ENCODE measurements at regions not wholly inside any gene's neighbourhood (a gene's known extent, or its start where the extent isn't known, plus 50 kb on each side); places are given as distances from the start of the nearest gene placed in this dataset.
A peak's percentile ranks its signal among the peaks of the same experiment; 100 is the strongest.

DNA sequence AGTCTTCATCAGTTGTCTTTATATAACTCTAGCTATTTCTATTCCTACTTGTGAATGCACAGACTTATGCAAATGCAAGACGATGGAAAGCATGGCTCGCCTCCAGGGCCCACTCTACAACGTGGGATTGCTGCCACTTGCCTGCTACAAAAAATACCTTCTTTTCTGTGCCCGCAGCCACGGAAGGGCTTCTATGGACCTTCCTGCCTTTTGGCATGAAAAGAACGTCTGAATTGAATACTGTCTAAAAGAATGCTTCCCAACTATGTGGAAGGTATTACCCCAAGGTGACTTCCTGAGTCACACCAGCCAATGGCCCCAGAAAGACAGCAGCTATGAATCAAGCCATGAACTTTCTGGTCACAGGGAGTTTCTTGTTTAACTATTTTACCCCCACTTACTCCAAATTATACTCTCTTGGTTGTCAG is 261.2 kb downstream of the HIVEP2 start:
- H3K4me3 Mint-ChIP-seq = no peak overlapping the region

DNA sequence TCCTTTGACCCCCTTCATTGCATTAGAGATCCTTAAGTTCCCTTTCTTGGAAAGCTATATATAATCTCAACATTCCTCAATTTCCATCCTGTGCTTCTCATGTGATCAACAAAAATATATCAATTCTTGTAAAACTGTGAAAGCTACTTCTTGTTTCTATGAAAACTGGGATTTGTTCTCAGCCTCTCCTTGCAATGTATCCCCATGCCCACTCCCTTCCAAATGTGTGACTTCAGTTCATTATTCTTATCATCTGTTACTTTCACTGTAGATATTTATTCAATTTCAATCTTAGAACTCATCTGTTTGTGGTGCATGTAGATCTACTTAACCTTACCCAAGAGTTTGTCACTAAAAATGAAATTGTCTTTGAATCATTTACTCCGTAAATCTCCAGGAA is 260.6 kb downstream of the HIVEP2 start:
- H3K27ac Mint-ChIP-seq = no peak overlapping the region
- no peak overlapping the region for H3K4me3 Mint-ChIP-seq
- peaks cover 0 to 5% (median 0%) of the 10 kb centered on the region in 3 donors for H3K27me3 Mint-ChIP-seq
- ATAC-seq (ENCODE audit: low read depth in 2 of 2) = no peak
- no peaks in the 10 kb centered on the region for H3K9me3 Mint-ChIP-seq
- no peaks in the 10 kb centered on the region for H3K36me3 Mint-ChIP-seq
- peaks cover 0 to 2% (median 0%) of the 10 kb centered on the region in 3 donors for H3K4me1 Mint-ChIP-seq
- no peak for DNase-seq

More for the DNA sequence above, 261.2 kb downstream of the HIVEP2 start:
- peaks cover 0 to 7% (median 3%) of the 10 kb centered on the region in 3 donors for H3K27me3 Mint-ChIP-seq
- no peak for DNase-seq
- H3K27ac Mint-ChIP-seq = peak overlapping the region in 1 of 6 donors; percentile 27
- no peaks in the 10 kb centered on the region for H3K9me3 Mint-ChIP-seq
- no peak for ATAC-seq (ENCODE audit: low read depth in 2 of 2)
- H3K4me1 Mint-ChIP-seq = peaks cover 0 to 2% (median 0%) of the 10 kb centered on the region in 3 donors
- H3K36me3 Mint-ChIP-seq = no peaks in the 10 kb centered on the region

DNA sequence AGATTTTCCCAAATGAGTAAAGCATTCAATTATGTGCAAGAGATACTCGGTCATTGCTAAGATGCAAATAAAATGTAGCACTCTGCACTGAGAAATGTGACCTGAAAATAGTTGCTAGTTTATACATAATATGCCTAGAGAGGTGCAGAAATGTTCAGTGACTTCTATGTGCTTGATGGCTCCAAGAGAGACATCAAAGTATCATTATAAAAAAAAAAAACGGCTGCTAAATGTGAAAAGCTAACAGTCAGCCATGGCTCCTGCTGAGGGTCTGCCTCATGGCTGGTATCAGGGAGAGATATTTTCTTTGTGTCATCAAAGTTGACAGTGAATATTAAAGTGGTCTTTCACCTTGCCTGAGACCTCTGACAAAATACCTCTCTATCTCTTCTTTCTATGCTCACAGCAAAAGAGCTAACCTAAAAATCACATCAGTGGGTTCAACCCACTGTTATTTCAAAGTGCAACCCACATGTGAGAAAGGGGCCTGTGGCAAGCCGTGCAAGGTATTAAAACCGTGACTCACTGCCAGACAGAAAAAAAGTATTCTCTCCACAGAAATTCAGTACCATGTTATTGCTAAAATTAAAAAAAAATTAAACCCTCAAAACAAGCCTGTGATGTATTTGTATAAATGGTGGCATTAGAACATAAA is 259.0 kb downstream of the HIVEP2 start:
- no peak overlapping the region for H3K4me3 Mint-ChIP-seq

DNA sequence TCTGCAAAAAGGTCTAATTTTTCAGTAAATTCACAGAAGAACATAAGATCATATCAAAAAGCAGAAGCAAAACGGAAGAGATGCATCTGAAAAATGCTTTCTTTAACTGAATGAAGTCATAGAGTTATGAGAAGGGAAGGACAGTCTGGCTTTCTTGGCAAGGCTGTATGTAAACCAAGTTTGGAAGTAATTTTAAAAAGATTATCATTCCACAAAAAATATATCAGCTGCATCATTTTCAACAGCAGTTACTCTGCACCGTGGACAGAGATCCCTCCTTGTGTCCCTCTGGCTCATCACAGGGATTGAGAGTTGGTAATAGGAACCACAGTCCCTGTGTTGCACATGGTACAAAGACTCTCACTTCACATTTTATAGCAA is 258.5 kb downstream of the HIVEP2 start:
- Mint-ChIP-seq H3K27me3 (peaks cover 0 to 5% (median 0%) of the 10 kb centered on the region in 3 donors), H3K4me1 (no peaks in the 10 kb centered on the region), H3K36me3 (no peaks in the 10 kb centered on the region), H3K27ac (no peak overlapping the region), H3K4me3 (no peak overlapping the region), H3K9me3 (no peaks in the 10 kb centered on the region)
- DNase-seq = no peak
- no peak for ATAC-seq (ENCODE audit: low read depth in 2 of 2)

More for the DNA sequence above, 259.0 kb downstream of the HIVEP2 start:
- Mint-ChIP-seq H3K9me3 (no peaks in the 10 kb centered on the region), H3K27me3 (peaks cover 0 to 5% (median 0%) of the 10 kb centered on the region in 3 donors), H3K27ac (no peak overlapping the region), H3K4me1 (no peaks in the 10 kb centered on the region), H3K36me3 (no peaks in the 10 kb centered on the region)
- no peak for DNase-seq
- ATAC-seq (ENCODE audit: low read depth in 2 of 2) = no peak

DNA sequence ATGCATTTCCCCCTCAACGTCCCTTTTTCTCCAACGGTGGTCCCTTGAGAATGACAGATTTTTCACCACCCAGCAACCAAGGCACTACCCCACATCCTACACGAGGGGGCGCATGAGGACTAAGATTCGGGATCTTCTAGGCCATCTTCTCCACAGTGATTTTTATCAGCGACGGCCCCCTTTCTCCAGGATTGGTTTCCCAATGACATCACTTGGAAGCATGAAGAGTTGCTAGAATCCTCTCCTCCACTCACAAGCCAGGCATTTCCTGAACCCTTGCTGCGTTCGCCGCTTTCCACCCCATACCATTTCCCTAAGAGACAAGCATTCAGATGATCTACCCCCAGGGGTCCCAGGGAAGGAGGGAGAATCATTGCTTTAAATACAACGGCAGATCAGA is 252.0 kb downstream of the HIVEP2 start:
- ATAC-seq (ENCODE audit: low read depth in 2 of 2) = peak; percentile 68 to 85
- DNase-seq = peak; percentile 60
- H3K4me3 Mint-ChIP-seq = no peak overlapping the region
- H3K27me3 Mint-ChIP-seq = peaks cover 0 to 5% (median 0%) of the 10 kb centered on the region in 3 donors
- peaks cover 7 to 10% (median 9%) of the 10 kb centered on the region in 3 donors for H3K4me1 Mint-ChIP-seq
- no peaks in the 10 kb centered on the region for H3K36me3 Mint-ChIP-seq
- H3K9me3 Mint-ChIP-seq = no peaks in the 10 kb centered on the region
- peak overlapping the region in 4 of 6 donors; percentile 21 to 82 (median 24) for H3K27ac Mint-ChIP-seq

DNA sequence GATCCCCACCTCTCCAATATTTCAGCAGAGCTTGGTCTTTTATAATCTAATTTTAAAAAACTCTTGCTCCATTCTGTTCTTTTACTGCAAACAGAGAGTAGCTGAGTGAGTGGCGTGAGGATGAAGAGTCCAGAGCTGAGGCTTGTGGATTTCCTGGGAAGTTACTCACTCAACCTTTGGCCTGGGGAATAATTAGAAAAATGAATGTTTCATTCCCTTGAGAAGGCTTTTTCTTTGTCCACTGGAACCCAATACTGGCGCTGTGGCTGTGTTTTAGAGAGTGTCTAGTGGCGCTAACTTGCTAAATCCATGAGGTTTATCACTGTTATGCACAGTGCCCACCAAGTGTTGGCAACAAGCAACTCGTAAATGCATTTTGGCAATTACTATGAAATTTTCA is 251.5 kb downstream of the HIVEP2 start:
- H3K4me1 Mint-ChIP-seq = peaks cover 7 to 10% (median 9%) of the 10 kb centered on the region in 3 donors
- H3K4me3 Mint-ChIP-seq = no peak overlapping the region
- H3K9me3 Mint-ChIP-seq = no peaks in the 10 kb centered on the region
- H3K36me3 Mint-ChIP-seq = no peaks in the 10 kb centered on the region
- ATAC-seq (ENCODE audit: low read depth in 2 of 2) = no peak
- H3K27ac Mint-ChIP-seq = peak overlapping the region in 2 of 6 donors; percentile 25 to 84
- DNase-seq = no peak
- H3K27me3 Mint-ChIP-seq = peaks cover 0 to 5% (median 0%) of the 10 kb centered on the region in 3 donors

DNA sequence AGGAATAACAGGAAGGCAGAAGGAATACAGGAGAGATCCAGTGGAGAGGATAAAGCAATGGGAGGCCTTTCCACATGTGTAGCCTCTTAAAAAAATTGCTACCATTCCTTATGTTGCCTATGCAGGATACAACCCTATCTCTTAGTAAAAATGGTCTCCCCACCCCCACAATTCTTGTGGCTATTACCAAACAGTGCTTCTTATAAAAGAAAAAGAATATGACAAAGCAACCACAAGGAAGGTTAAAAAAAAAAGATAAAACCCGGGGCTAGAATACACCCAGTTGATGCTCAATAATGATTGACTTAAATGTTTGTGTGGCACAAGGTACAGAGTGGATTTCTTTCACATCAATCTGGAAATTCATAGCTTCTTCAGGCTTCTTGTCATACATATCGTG is 250.9 kb downstream of the HIVEP2 start:
- peaks cover 0 to 5% (median 0%) of the 10 kb centered on the region in 3 donors for H3K27me3 Mint-ChIP-seq
- no peak for DNase-seq

DNA sequence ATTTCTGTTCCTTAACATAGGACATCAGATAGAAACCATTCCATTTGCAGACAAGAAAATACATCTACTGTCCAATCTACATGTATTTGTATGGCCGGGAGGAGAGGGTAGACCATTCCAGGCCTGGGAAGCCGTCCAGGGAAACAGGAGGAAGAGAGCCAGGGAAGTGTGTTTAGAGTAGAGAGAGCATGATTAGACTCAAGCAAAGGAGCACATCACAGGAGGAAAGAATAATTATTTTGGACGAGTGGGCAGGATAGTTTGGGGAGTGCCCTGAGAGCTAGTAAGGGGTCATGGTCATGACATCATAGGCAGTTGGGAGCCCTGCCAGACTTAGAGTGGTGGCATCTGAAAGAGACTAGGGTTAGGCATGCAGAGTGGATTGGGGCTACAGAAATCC is 250.0 kb downstream of the HIVEP2 start:
- no peaks in the 10 kb centered on the region for H3K9me3 Mint-ChIP-seq
- peaks cover 0 to 5% (median 0%) of the 10 kb centered on the region in 3 donors for H3K27me3 Mint-ChIP-seq
- H3K4me3 Mint-ChIP-seq = no peak overlapping the region
- peaks cover 9 to 21% (median 15%) of the 10 kb centered on the region in 3 donors for H3K4me1 Mint-ChIP-seq
- H3K27ac Mint-ChIP-seq = peak overlapping the region in 1 of 6 donors; percentile 89
- DNase-seq (no peak), ATAC-seq (ENCODE audit: low read depth in 2 of 2) (no peak)
- H3K36me3 Mint-ChIP-seq = no peaks in the 10 kb centered on the region

More for the DNA sequence above, 250.9 kb downstream of the HIVEP2 start:
- Mint-ChIP-seq H3K36me3 (no peaks in the 10 kb centered on the region), H3K4me3 (no peak overlapping the region), H3K4me1 (peaks cover 7 to 12% (median 11%) of the 10 kb centered on the region in 3 donors), H3K27ac (peak overlapping the region in 1 of 6 donors; percentile 84), H3K9me3 (no peaks in the 10 kb centered on the region)
- ATAC-seq (ENCODE audit: low read depth in 2 of 2) = no peak

DNA sequence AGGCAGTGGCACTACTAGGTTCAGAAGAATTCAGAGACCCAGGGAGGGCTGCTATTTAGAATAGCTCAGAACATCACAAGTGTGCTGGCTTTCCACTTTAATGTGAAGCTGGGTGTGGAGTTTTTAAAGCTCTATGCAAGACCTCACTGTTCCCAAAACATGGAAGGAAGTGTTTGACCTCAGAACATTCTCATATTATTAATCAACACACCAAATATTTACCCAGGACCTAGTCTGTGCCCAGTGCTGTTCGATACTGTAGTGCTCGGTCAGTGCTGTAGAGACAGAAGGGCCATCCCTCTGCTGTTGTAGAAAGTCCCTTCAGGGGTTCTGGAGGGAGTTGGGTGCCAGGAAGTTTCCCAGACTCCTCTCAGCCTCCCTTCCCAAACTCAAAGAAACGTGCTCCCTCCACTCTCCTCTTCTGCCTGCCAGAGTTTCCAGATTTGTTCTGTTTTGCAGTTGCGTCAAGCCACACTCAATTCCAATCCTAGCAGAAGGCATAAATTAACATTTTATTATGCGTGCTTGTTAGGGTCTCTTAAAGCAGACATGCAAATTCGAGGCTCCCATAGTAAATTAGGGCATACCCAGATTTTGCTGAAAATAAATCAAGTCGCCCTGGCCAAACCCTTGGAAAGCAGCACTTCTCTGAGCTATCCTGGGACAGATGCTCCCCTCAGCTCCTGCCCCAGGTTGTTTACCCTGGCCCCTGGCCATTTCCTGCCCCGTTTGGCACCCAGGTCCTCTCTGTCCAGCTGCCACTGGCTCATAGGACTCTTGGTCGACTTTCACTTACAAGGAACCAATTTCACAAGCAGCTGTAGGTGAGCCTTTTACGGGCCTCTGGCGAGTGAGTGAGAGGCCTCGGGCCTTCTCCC is 248.6 kb downstream of the HIVEP2 start:
- no peak for ATAC-seq (ENCODE audit: low read depth in 2 of 2)
- peaks cover 13 to 24% (median 23%) of the 10 kb centered on the region in 3 donors for H3K4me1 Mint-ChIP-seq
- H3K9me3 Mint-ChIP-seq = no peaks in the 10 kb centered on the region
- H3K36me3 Mint-ChIP-seq = no peaks in the 10 kb centered on the region
- H3K4me3 Mint-ChIP-seq = no peak overlapping the region
- DNase-seq = no peak
- H3K27ac Mint-ChIP-seq = peak overlapping the region in 1 of 6 donors; percentile 28
- peaks cover 0 to 5% (median 0%) of the 10 kb centered on the region in 3 donors for H3K27me3 Mint-ChIP-seq

DNA sequence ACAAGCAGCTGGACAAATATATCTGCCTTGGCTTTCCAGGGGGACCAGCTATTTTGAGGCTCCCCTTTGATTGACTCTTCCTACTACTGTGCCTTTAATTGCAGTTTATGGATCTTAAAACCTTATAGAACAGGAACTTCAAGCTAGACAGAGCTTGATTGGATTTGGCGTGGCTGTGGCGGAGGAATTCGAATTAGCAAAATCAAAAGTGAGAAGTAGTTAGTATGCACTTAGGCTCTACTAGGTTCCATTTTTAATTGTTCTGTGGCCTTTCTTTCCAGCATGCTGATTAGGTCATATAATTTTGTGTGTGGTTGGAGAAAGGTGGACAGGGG is 248.0 kb downstream of the HIVEP2 start:
- H3K27ac Mint-ChIP-seq = no peak overlapping the region
- ATAC-seq (ENCODE audit: low read depth in 2 of 2) (no peak), DNase-seq (no peak)

DNA sequence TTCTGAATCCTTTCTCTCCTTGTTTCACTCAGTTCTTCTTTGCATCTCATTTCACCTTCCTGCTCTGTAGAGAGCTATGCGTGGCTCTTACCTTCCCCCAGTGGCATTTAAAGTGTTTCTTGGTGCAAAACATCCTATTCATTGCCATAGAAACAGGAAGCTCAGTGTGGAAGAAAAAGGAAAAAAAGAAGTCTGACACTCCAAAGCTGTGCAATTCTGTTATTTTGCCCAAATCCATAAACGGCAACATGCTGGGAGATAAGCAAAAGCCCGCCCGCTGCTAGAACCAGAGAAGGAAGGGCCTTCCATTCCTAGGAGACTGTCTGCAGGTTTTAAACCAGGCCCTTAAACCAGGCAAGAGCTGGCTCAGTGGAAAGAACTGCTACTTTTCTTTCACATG is 247.1 kb downstream of the HIVEP2 start:
- no peak overlapping the region for H3K4me3 Mint-ChIP-seq
- no peak for DNase-seq
- no peak for ATAC-seq (ENCODE audit: low read depth in 2 of 2)
- no peaks in the 10 kb centered on the region for H3K9me3 Mint-ChIP-seq
- peaks cover 18 to 30% (median 29%) of the 10 kb centered on the region in 3 donors for H3K4me1 Mint-ChIP-seq
- H3K36me3 Mint-ChIP-seq = no peaks in the 10 kb centered on the region
- peaks cover 0 to 1% (median 0%) of the 10 kb centered on the region in 3 donors for H3K27me3 Mint-ChIP-seq
- H3K27ac Mint-ChIP-seq = no peak overlapping the region

More for the DNA sequence above, 248.0 kb downstream of the HIVEP2 start:
- H3K36me3 Mint-ChIP-seq = no peaks in the 10 kb centered on the region
- H3K4me3 Mint-ChIP-seq = no peak overlapping the region
- no peaks in the 10 kb centered on the region for H3K9me3 Mint-ChIP-seq
- H3K4me1 Mint-ChIP-seq = peaks cover 13 to 24% (median 23%) of the 10 kb centered on the region in 3 donors
- peaks cover 0 to 5% (median 0%) of the 10 kb centered on the region in 3 donors for H3K27me3 Mint-ChIP-seq

DNA sequence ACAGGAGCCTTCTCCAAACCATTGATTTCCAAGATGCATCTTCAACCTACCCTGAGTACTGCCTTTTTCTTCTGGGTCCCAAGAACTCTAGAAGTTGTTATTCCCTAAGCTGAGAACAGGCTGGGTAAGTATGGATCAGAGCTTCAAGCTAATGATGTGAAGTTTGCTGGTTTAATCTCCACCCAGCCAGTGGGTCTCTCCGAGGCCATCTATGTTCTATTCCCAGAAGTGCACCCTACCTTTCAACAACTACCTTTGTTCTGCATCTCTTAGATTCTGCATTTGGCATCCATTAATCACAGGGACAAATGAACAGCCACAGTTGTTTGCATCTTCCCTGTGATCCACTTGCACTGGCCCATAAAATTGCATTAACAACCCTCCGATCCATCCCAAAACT is 246.2 kb downstream of the HIVEP2 start:
- H3K27ac Mint-ChIP-seq = peak overlapping the region in 1 of 6 donors; percentile 86
- H3K4me3 Mint-ChIP-seq = no peak overlapping the region
- H3K4me1 Mint-ChIP-seq = peaks cover 19 to 33% (median 29%) of the 10 kb centered on the region in 3 donors
- no peaks in the 10 kb centered on the region for H3K27me3 Mint-ChIP-seq
- ATAC-seq (ENCODE audit: low read depth in 2 of 2) = no peak
- no peaks in the 10 kb centered on the region for H3K9me3 Mint-ChIP-seq
- no peaks in the 10 kb centered on the region for H3K36me3 Mint-ChIP-seq
- DNase-seq = no peak

DNA sequence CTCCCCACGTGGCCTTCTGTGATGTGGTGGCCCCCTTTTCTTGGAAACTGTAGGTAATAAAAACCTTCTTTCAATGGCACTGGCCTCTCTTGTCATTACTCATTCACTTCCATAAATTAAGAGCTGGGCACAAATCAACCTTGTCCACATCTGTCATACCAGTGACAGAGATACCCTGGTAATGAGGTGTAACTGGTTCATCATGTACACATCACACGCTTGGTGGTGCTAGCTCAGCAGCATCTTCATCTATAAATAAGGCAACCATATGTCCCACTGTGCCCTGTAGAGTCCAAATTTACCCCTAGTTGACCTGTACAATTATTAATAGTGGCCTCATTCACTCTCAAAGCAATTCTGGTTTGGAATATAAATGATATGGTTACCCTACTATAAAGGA is 245.6 kb downstream of the HIVEP2 start:
- Mint-ChIP-seq H3K4me1 (peaks cover 19 to 33% (median 29%) of the 10 kb centered on the region in 3 donors), H3K27ac (peak overlapping the region in 3 of 6 donors; percentile 11 to 86 (median 48)), H3K27me3 (no peaks in the 10 kb centered on the region), H3K36me3 (no peaks in the 10 kb centered on the region), H3K4me3 (no peak overlapping the region), H3K9me3 (no peaks in the 10 kb centered on the region)
- DNase-seq (no peak), ATAC-seq (ENCODE audit: low read depth in 2 of 2) (no peak)
